ENCODE measurements at regions not wholly inside any gene's neighbourhood (a gene's known extent, or its start where the extent isn't known, plus 50 kb on each side); places are given as distances from the start of the nearest gene placed in this dataset.

DNA sequence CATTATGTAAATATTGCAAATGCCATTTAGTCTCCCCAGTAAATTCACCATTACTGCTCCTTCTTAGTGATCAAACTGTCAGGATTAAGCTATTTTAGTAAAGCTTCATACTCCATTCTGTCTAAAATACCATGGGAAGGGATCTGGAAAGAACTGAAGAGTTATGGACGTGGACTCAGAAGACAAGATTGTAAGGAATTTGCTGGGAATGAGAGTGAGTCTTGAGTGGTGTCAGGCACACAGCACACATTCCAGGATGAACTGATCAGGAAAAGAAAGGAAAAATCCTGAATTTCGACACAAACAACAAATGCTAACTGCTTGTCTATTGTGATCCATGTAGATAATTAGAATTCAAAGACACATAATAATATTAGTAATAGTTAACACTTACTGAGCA is 311.0 kb downstream of the CENPC start:
- peak; percentile 20 to 21 for DNase-seq (ENCODE audit: low read depth in 2 of 2)

- no peak for DNase-seq (ENCODE audit: low read depth in 2 of 2)
Observed at GRCh38 chr4:67229148-67229547, 316.2 kb downstream of the CENPC start.

DNA sequence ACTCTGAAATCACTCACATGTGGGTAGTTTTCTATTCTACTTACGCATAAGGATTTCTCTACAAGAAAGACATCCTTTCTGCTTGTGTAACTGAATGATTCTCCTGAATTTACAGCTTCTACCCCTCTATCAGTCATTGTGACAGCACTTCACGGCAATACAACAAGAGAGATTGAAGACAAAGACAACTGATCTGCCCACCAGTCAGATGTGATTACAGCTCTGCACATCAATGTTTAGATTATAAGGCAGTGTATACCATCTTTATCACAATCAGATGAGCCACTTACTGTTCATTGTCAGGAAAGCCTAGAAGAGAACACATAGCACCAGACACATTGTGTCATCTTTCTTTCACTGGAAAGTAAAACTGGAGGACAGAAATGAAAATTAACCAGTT is 324.4 kb downstream of the CENPC start:
- DNase-seq (ENCODE audit: low read depth in 2 of 2): no peak

DNA sequence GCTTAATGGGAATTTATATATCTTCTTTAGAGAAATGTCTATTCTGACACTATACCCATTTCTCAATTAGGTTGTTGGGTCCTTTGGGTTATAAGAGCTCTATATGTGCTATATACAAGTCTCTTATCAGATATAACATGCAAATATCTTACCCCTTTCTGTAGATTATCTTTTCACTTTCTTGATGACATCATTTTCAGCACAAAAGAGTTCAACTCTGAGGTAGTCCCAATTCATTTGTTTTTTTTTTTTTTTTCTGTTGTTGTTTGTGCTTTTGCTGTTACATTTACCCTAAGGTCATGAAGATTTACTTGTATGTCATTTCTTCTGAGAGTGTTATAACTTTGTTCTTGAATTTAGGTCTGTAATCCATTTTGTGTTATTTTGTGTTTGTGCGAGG is 326.4 kb downstream of the CENPC start:
- DNase-seq (ENCODE audit: low read depth in 2 of 2): no peak

DNA sequence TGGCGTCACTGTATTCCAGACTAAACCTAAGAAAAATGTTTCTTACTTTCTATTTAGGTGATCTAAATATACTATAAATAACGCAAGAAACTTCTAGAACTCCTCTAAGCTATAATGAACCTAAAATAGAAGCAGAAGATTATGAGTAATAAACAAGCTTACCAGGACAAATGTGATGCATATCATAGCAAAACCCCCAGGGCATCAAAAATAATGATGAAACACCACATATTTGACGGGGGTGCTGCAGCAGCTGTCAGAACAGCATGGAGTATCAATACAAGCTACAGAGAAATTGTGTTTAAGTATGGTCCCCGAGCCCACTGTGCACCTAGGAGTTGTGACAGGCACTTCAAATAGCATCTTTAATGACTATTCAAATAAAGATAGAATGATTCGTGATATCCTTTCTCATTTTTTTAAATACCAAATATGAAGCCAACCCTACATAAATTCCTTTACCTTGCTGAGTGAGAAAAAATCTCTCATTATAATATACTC is 337.3 kb downstream of the CENPC start:
- DNase-seq (ENCODE audit: low read depth in 2 of 2): no peak

- DNase-seq (ENCODE audit: low read depth in 2 of 2): no peak
Observed at GRCh38 chr4:67204441-67204840, 340.9 kb downstream of the CENPC start.

DNA sequence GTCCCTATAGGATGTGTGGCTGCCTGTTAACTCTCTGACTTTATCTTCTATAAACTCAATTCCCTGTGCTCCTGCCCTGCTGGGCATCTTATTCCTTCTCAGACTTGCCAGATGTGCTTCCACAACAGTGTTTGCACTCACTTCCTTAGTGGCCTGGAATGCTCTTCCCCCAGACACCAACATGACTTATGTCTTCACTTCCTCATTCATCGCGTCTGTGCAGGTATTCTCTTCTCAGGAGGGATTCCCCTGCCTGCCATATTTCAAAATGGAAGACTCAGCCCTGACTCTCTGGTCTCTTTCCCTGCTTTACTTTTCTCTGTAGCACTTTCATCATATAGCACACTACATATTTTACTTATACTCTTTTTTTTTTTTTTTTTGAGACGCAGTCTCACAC is 344.0 kb downstream of the CENPC start:
- DNase-seq (ENCODE audit: low read depth in 2 of 2): no peak

DNA sequence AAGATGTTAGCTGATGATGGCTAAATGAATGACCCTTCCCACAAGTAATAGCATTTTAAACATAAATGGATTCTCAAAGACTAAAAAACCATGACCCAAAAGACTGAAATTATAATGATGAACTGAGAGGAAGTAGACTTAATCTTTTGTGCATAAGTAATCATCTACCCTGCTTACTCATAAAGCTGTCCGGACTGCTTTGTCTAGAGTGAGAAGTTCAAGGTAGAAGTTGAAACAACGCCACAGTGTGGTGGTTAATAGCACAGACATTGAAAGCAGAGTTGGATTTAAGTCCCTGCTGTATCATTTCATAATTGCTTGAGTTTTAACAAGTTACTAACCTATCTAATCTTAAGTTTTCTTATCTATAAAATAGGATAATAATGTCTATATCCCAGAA is 346.6 kb downstream of the CENPC start:
- no peak for DNase-seq (ENCODE audit: low read depth in 2 of 2)

- DNase-seq (ENCODE audit: low read depth in 2 of 2): no peak
Observed at GRCh38 chr4:67167849-67168248, 377.5 kb downstream of the CENPC start.

DNA sequence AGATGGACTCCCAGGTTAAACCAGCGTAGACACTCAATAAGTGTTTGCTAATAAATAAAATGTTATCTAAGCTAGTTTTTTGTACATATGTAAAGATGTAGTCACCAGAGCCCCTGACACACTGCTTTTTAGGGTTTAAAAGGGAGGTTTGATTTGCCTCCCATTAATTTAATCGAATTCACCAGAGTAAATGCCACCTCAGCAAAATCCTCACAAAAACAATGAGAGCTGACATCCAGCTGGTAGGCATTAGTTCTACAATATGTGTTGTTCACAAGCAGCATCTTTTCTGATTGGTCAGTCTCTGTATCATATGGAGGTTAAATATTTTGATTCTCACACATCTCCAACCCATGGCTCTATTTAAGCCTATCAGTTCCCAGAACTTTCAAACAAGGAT is 382.6 kb downstream of the CENPC start:
- DNase-seq (ENCODE audit: low read depth in 2 of 2): no peak

DNA sequence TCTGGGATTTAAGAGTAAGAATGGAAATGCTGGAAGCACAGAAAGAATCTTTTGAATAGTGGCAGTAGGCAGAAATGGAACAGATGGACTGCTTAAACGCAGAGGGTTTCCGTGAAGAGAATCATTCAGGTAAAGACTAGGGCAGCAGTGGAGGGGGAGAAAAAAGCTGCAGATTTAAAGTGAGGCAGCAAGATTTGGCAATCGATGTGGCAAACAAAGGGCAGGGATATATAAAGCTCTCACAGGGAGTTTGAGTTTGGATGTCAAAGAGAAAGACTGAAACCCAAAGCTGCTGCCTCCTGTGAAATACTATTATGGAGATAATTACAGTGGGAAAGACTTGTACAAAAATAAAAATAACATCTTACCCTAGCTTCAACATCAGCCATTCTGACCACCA is 384.0 kb downstream of the CENPC start:
- DNase-seq (ENCODE audit: low read depth in 2 of 2): no peak

DNA sequence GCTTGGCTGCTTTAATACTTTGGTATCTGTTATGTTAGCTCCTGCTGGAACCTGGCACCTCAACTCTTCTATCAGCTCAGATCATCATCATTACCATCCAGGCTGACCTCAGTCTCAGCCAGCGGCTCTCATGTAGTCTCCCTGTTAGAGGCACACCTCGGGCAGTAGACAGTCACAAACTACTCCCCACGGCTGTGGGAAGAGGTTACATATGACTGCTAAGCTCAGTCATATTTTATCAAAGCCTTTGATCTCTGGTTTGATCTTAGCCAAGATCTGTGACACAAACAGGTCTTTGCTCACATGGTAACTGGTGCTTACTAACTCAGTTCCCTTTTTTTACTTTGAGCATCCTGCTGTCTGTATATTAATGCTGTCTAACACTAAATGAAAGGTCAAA is 384.9 kb downstream of the CENPC start:
- no peak for DNase-seq (ENCODE audit: low read depth in 2 of 2)

DNA sequence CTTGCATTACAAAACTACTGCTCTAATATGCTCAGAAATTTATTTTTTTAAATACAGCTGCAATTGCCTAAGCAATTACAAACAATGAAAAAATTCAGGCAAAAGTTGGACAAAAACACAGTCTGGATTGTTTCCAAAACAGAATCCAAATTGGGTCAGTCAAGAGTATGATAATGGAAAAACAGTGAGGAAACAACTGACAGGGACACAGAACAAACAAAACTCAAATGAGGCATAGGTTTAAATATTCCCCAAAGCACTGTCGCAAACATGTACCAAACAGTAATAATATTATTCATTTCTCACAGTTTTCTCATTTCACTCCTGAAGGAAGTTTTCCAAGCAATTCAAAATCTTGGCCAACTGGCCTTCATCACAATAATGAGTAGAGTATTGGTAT is 386.6 kb downstream of the CENPC start:
- DNase-seq (ENCODE audit: low read depth in 2 of 2): no peak

DNA sequence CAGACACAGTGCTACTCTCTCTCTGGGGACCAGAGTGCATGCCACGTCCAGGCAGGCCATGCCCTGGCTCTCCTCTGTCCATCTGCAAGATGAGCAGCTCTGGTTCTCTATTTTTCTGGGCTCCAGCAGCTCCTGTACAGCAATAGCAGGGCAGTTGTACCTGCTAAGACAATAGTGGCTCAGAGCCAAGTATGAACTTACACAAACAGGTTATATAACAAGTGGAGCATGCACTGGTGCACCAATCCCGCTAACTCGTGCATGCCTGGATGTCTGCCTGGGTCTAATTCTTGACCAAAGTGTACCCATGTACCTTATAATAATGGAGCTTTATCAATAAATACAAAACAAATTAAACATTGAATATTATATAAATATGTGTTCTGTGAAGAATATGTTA is 392.3 kb downstream of the CENPC start:
- DNase-seq (ENCODE audit: low read depth in 2 of 2): no peak

DNA sequence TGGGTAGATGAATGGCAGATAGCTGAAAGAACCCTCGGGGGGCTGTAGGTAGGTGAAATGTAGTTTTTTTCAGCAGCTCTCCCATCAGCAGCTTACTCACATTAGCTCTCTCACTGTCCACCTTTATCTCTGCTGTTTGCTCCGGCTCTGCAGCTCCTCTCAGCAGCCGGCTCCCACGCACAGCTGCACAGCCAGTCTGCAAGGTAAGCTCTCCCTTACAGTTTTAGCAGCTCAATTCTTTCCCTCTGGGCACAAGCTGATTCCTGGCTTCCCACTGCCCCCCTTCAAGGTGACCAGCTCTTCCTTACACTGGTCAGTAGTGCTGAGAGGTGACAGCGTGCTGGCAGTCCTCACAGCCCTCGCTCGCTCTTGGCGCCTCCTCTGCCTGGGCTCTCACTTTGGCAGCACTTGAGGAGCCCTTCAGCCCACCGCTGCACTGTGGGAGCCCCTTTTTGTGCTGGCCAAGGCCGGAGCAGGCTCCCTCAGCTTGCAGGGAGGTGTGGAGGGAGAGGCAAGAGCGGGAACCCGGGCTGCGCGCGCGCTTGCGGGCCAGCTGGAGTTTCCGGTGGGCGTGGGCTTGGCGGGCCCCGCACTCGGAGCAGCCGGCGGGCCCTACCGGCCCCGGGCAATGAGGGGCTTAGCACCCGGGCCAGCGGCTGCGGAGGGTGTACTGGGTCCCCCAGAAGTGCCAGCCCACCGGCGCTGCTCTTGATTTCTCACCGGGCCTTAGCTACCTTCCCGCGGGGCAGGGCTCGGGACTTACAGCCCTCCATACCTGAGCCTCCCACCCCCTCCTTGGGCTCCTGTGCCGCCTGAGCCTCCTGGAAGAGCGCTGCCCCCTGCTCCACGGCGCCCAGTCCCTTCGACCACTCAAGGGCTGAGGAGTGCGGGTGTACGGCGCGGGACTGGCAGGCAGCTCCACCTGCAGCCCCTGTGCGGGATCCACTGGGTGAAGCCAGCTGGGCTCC is 393.6 kb downstream of the CENPC start:
- no peak for DNase-seq (ENCODE audit: low read depth in 2 of 2)

- DNase-seq (ENCODE audit: low read depth in 2 of 2): no peak
Observed at GRCh38 chr4:67141586-67141985, 403.7 kb downstream of the CENPC start.

DNA sequence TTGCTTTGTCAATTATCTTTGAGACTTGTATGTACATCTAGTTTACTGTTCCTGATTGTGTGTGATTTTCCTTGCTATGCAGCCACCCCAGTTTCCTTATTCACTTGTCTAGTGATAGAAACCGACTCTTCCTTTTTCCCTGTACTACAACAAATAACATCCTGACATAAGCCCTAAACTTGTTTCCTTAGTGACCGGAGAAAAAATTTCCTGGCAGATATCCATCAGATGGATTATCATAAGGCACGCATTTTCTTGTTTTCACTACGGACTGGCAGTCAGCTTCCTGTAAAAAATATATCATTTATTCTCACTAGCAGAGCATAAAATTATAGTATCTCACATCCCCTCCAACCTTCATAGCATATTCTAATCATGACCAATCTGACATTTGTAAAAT is 410.7 kb downstream of the CENPC start:
- no peak for DNase-seq (ENCODE audit: low read depth in 2 of 2)

- no peak for DNase-seq (ENCODE audit: low read depth in 2 of 2)
Observed at GRCh38 chr4:67133162-67133561, 412.1 kb downstream of the CENPC start.

GRCh38 chr4:67131224-67131623 is 414.1 kb downstream of the CENPC start:
- DNase-seq (ENCODE audit: low read depth in 2 of 2): no peak

DNA sequence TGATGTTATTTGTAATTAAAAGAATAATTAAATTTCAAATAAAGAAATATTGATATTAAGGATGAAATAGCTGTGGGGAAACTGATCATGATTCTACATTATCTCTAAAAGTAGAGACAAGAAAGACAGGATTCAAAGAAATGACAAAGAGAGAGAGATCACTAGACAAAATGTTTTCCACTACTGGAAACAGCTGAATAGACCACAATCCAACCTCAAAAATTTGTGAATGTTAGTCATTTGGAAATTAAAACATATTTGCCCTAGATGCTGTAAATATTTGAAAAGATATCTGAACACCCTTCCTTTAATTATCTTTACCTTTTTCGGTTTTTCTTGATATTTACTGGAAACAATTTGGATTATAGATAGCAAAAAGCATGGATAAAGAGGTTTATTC is 414.9 kb downstream of the CENPC start:
- DNase-seq (ENCODE audit: low read depth in 2 of 2): no peak

- no peak for DNase-seq (ENCODE audit: low read depth in 2 of 2)
Observed at GRCh38 chr4:67126570-67126969, 418.7 kb downstream of the CENPC start.

DNA sequence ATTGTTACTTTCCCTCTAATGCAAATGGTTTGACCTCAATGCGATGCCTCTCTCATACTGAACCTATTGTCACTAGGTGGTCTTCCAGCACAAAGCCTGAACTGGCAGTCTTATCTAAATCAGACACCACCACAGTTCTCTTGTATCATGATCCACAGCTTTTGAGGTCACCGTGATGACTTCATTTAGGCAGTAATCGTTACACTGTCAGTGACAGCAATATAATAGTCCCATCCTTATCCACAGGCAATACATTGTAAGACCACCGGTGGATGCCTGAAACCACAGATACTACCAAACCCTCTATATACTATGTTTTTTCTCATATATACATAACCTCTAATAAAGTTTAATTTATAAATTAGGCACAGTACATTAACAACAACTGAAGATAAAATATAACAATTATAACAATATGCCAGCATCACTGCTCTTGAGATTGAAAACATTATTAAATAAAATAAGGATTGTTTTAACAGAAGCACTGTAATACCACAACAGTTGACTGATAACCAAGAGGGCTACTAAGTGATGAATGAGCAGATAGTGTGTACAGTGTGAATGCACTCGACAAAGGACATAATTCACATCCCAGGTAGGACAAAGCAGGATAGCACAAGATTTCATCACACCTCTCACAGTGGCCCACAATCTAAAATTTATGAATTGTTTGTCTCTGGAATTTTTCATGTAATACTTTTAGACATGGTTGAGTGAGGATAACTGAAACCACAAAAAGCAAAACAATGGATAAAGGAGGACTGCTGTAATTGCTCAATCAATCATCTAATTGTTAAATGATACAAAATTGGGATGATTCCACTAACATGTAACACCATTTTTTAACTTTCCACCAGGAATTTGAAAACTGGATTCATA is 419.4 kb downstream of the CENPC start:
- no peak for DNase-seq (ENCODE audit: low read depth in 2 of 2)

DNA sequence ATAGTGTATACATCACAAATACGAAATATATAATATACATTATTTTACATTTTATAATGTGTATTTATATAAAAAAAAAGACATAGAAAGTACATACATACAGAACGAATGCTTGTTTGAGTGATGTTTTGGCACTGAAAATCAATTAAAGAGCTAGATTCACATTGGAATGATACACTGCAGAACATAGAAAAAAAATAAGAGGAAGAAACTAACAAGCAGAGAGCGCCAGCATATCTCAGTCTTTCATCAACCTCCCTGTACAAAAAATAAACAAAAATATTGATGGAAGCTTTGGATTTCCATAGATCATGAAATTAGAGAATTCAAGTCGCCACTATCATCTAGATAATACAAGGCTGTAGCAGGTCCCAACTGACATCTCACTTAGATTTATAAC is 420.6 kb downstream of the CENPC start:
- DNase-seq (ENCODE audit: low read depth in 2 of 2): no peak
